ENCODE measurements at regions not wholly inside any gene's neighbourhood (a gene's known extent, or its start where the extent isn't known, plus 50 kb on each side); places are given as distances from the start of the nearest gene placed in this dataset.
A peak's percentile ranks its signal among the peaks of the same experiment; 100 is the strongest.
"Not testable (repeated sequence)": the region's sequence is repeated elsewhere in the genome, so short reads cannot be mapped to it uniquely, and the experiment has no call there.

- no peak overlapping the region for H2BK12ac ChIP-seq (ENCODE audit: low read length)
- no peak overlapping the region for H3K4ac ChIP-seq (ENCODE audit: low read depth, low read length)
- no peak overlapping the region for H2BK5ac ChIP-seq (ENCODE audit: low read depth, low read length, poor library complexity)
- H2AK5ac ChIP-seq (ENCODE audit: low read length): no peak overlapping the region
- H3K4me1 ChIP-seq (ENCODE audit: control insufficient read depth in 1 of 2, insufficient read depth in 2 of 2, low read length in 2 of 2): peaks cover 0 to 4% of the 10 kb centered on the region in 2 experiments
- H3K4me2 ChIP-seq (ENCODE audit: low read length): no peak overlapping the region
- WGBS (ENCODE audit: extremely low coverage, insufficient coverage, insufficient read length): no CpG with 5 or more reads among the region's 6 CpGs
- H2AFZ ChIP-seq (ENCODE audit: insufficient read depth, low read length, poor library complexity): no peak overlapping the region
- no peak overlapping the region for H4K91ac ChIP-seq (ENCODE audit: low read depth, low read length)
- H3K14ac ChIP-seq (ENCODE audit: low read length): no peak overlapping the region
- H3K9me3 ChIP-seq (ENCODE audit: insufficient read depth, low read depth, low read length): no peaks in the 10 kb centered on the region
- H2BK120ac ChIP-seq (ENCODE audit: insufficient read depth, low read length, poor library complexity): no peak overlapping the region
- no peak overlapping the region for H3K23ac ChIP-seq (ENCODE audit: low read length)
- H3K9ac ChIP-seq (ENCODE audit: low read length): no peak overlapping the region
- no peak overlapping the region for H3K4me3 ChIP-seq (ENCODE audit: low read depth, low read length)
- no peaks in the 10 kb centered on the region for H3K36me3 ChIP-seq (ENCODE audit: control insufficient read depth in 1 of 2, insufficient read depth in 2 of 2, low read length in 2 of 2)
- peaks cover 6% of the 10 kb centered on the region for H3K79me1 ChIP-seq (ENCODE audit: low read length)
- no peak overlapping the region for H3K27ac ChIP-seq (ENCODE audit: low read depth, low read length)
- H4K8ac ChIP-seq (ENCODE audit: low read depth, low read length): no peak overlapping the region
- DNase-seq: no peak
- H3K79me2 ChIP-seq (ENCODE audit: control insufficient read depth, insufficient read depth, low read length, poor library complexity): no peaks in the 10 kb centered on the region
- no peak overlapping the region for H4K12ac ChIP-seq (ENCODE audit: low read depth, low read length)
- no peaks in the 10 kb centered on the region for H3K27me3 ChIP-seq (ENCODE audit: insufficient read depth, low read length)
- H3K18ac ChIP-seq (ENCODE audit: low read length): no peak overlapping the region
Measured at GRCh38 chr6:81889377-81890053, 137.0 kb upstream of the TENT5A start.

DNA sequence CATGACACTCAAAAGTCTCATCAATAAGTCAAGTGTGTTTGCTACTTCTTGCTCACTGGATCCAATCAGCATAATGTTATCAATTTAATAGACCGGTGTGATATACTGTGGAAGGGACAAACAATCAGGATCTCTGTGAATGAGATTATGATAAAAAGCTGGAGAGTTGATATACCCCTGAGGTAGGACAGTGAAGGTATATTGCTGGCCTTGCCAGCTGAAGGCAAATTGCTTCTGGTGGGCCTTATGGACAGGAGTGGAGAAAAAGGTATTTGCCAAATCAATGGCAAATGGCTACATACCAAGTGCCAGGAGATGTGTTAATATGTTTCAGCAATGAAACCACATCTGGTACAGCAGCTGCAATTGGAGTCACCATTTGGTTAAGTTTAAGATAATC, 134.4 kb upstream of the TENT5A start:
- DNase-seq; H2AK5ac ChIP-seq (ENCODE audit: low read length); H3K36me3 ChIP-seq (ENCODE audit: control insufficient read depth in 1 of 2, insufficient read depth in 2 of 2, low read length in 2 of 2); H2BK120ac ChIP-seq (ENCODE audit: insufficient read depth, low read length, poor library complexity); H3K23ac ChIP-seq (ENCODE audit: low read length); H4K8ac ChIP-seq (ENCODE audit: low read depth, low read length); H4K91ac ChIP-seq (ENCODE audit: low read depth, low read length); H3K9me3 ChIP-seq (ENCODE audit: insufficient read depth, low read depth, low read length); H3K79me1 ChIP-seq (ENCODE audit: low read length); H3K79me2 ChIP-seq (ENCODE audit: control insufficient read depth, insufficient read depth, low read length, poor library complexity); H2BK12ac ChIP-seq (ENCODE audit: low read length); H4K12ac ChIP-seq (ENCODE audit: low read depth, low read length); H3K27ac ChIP-seq (ENCODE audit: low read depth, low read length); H3K4ac ChIP-seq (ENCODE audit: low read depth, low read length); H3K9ac ChIP-seq (ENCODE audit: low read length); H3K27me3 ChIP-seq (ENCODE audit: insufficient read depth, low read length); H2BK5ac ChIP-seq (ENCODE audit: low read depth, low read length, poor library complexity); H3K18ac ChIP-seq (ENCODE audit: low read length); H3K4me3 ChIP-seq (ENCODE audit: low read depth, low read length); H3K4me2 ChIP-seq (ENCODE audit: low read length); H3K14ac ChIP-seq (ENCODE audit: low read length); H2AFZ ChIP-seq (ENCODE audit: insufficient read depth, low read length, poor library complexity); H3K4me1 ChIP-seq (ENCODE audit: control insufficient read depth in 1 of 2, insufficient read depth in 2 of 2, low read length in 2 of 2): not testable (repeated sequence)
- no CpG with 5 or more reads among the region's 1 CpG for WGBS (ENCODE audit: extremely low coverage, insufficient coverage, insufficient read length)

DNA sequence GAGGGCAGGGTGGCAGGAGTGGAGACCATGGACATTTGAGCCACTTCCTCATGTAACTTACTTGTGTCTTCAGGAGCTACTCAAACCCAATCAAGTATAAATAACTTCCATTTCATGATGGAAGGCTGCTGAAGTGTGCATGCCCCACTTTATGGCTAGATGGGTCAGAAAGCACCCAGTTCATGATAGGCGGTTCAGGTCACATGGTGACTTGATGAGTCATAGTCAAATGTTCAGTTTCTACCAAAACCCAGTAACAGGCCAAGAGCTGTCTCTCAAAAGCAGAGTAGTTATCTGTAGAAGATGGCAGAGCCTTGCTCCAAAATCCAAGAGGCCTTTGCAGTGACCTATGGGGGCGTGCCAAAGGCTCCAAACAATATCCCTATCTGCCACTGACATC, 133.7 kb upstream of the TENT5A start:
- Histone ChIP-seq H4K91ac (ENCODE audit: low read depth, low read length) (no peak overlapping the region), H3K27me3 (ENCODE audit: insufficient read depth, low read length) (no peaks in the 10 kb centered on the region), H2BK120ac (ENCODE audit: insufficient read depth, low read length, poor library complexity) (no peak overlapping the region), H3K79me2 (ENCODE audit: control insufficient read depth, insufficient read depth, low read length, poor library complexity) (no peaks in the 10 kb centered on the region), H3K4ac (ENCODE audit: low read depth, low read length) (no peak overlapping the region), H3K4me2 (ENCODE audit: low read length) (no peak overlapping the region), H3K27ac (ENCODE audit: low read depth, low read length) (no peak overlapping the region), H3K4me1 (ENCODE audit: control insufficient read depth in 1 of 2, insufficient read depth in 2 of 2, low read length in 2 of 2) (peaks cover 0 to 4% of the 10 kb centered on the region in 2 experiments), H2AFZ (ENCODE audit: insufficient read depth, low read length, poor library complexity) (no peak overlapping the region), H4K12ac (ENCODE audit: low read depth, low read length) (no peak overlapping the region), H3K79me1 (ENCODE audit: low read length) (peaks cover 2% of the 10 kb centered on the region), H2AK5ac (ENCODE audit: low read length) (no peak overlapping the region), H3K9me3 (ENCODE audit: insufficient read depth, low read depth, low read length) (no peaks in the 10 kb centered on the region), H3K36me3 (ENCODE audit: control insufficient read depth in 1 of 2, insufficient read depth in 2 of 2, low read length in 2 of 2) (no peaks in the 10 kb centered on the region), H2BK12ac (ENCODE audit: low read length) (peak overlapping the region; percentile 30), H3K23ac (ENCODE audit: low read length) (no peak overlapping the region), H4K8ac (ENCODE audit: low read depth, low read length) (no peak overlapping the region), H3K14ac (ENCODE audit: low read length) (no peak overlapping the region), H3K9ac (ENCODE audit: low read length) (no peak overlapping the region), H3K18ac (ENCODE audit: low read length) (no peak overlapping the region), H2BK5ac (ENCODE audit: low read depth, low read length, poor library complexity) (no peak overlapping the region), H3K4me3 (ENCODE audit: low read depth, low read length) (no peak overlapping the region)
- no CpG with 5 or more reads among the region's 2 CpGs for WGBS (ENCODE audit: extremely low coverage, insufficient coverage, insufficient read length)
- DNase-seq: no peak

- Histone ChIP-seq H3K4ac (ENCODE audit: low read depth, low read length) (no peak overlapping the region), H4K8ac (ENCODE audit: low read depth, low read length) (no peak overlapping the region), H2AFZ (ENCODE audit: insufficient read depth, low read length, poor library complexity) (no peak overlapping the region), H3K36me3 (ENCODE audit: control insufficient read depth in 1 of 2, insufficient read depth in 2 of 2, low read length in 2 of 2) (no peaks in the 10 kb centered on the region), H3K18ac (ENCODE audit: low read length) (no peak overlapping the region), H2BK12ac (ENCODE audit: low read length) (no peak overlapping the region), H2BK120ac (ENCODE audit: insufficient read depth, low read length, poor library complexity) (no peak overlapping the region), H3K14ac (ENCODE audit: low read length) (no peak overlapping the region), H3K79me2 (ENCODE audit: control insufficient read depth, insufficient read depth, low read length, poor library complexity) (no peaks in the 10 kb centered on the region), H3K27ac (ENCODE audit: low read depth, low read length) (no peak overlapping the region), H3K9me3 (ENCODE audit: insufficient read depth, low read depth, low read length) (no peaks in the 10 kb centered on the region), H3K23ac (ENCODE audit: low read length) (no peak overlapping the region), H3K4me2 (ENCODE audit: low read length) (no peak overlapping the region), H3K4me3 (ENCODE audit: low read depth, low read length) (no peak overlapping the region), H3K9ac (ENCODE audit: low read length) (no peak overlapping the region), H2AK5ac (ENCODE audit: low read length) (no peak overlapping the region), H3K79me1 (ENCODE audit: low read length) (peaks cover 2% of the 10 kb centered on the region), H3K27me3 (ENCODE audit: insufficient read depth, low read length) (no peaks in the 10 kb centered on the region), H4K12ac (ENCODE audit: low read depth, low read length) (no peak overlapping the region), H3K4me1 (ENCODE audit: control insufficient read depth in 1 of 2, insufficient read depth in 2 of 2, low read length in 2 of 2) (no peaks in the 10 kb centered on the region), H4K91ac (ENCODE audit: low read depth, low read length) (no peak overlapping the region), H2BK5ac (ENCODE audit: low read depth, low read length, poor library complexity) (no peak overlapping the region)
- DNase-seq: no peak
- no CpG with 5 or more reads among the region's 4 CpGs for WGBS (ENCODE audit: extremely low coverage, insufficient coverage, insufficient read length)
Measured at GRCh38 chr6:81881660-81882059, 129.2 kb upstream of the TENT5A start.

All from trophoblast cell (in vitro differentiated cells and primary cell).